NCI-H146 (cell line): ENCODE measurements at regions not wholly inside any gene's neighbourhood (a gene's known extent, or its start where the extent isn't known, plus 50 kb on each side); places are given as distances from the start of the nearest gene placed in this dataset.

Experiments used
- DNase-seq: peaks from one replicate; lab custom pipeline; 2025; lab: John Stamatoyannopoulos, UW

GRCh38 chr5:171509467-171509866, 90.0 kb downstream of the FGF18 start:
- no peak for DNase-seq

GRCh38 chr5:171512397-171512796, 93.0 kb downstream of the FGF18 start:
- DNase-seq: no peak

GRCh38 chr5:171513591-171513990, 94.1 kb downstream of the FGF18 start:
- DNase-seq: no peak

- no peak for DNase-seq
Observed at GRCh38 chr5:171518916-171519315, 99.5 kb downstream of the FGF18 start.

- DNase-seq: no peak
Observed at GRCh38 chr5:171520300-171521174, 101.1 kb downstream of the FGF18 start.

- no peak for DNase-seq
Observed at GRCh38 chr5:171521219-171521633, 101.8 kb downstream of the FGF18 start.

- DNase-seq: no peak
Observed at GRCh38 chr5:171521679-171522078, 102.2 kb downstream of the FGF18 start.

GRCh38 chr5:171523781-171524180, 104.3 kb downstream of the FGF18 start:
- no peak for DNase-seq

- no peak for DNase-seq
Observed at GRCh38 chr5:171524466-171524865, 105.0 kb downstream of the FGF18 start.

- no peak for DNase-seq
Observed at GRCh38 chr5:171525085-171525484, 105.6 kb downstream of the FGF18 start.

- no peak for DNase-seq
Observed at GRCh38 chr5:171528036-171528435, 108.6 kb downstream of the FGF18 start.

GRCh38 chr5:171528865-171529614, 109.6 kb downstream of the FGF18 start:
- no peak for DNase-seq

- DNase-seq: no peak
Observed at GRCh38 chr5:171531638-171532037, 112.2 kb downstream of the FGF18 start.

GRCh38 chr5:171533153-171533552, 113.7 kb downstream of the FGF18 start:
- DNase-seq: no peak

GRCh38 chr5:171534043-171534895, 114.8 kb downstream of the FGF18 start:
- DNase-seq: no peak

GRCh38 chr5:171535162-171535561, 115.7 kb downstream of the FGF18 start:
- DNase-seq: no peak

GRCh38 chr5:171537070-171537849, 117.8 kb downstream of the FGF18 start:
- DNase-seq: no peak

- DNase-seq: no peak
Observed at GRCh38 chr5:171537923-171538537, 118.6 kb downstream of the FGF18 start.

GRCh38 chr5:171538681-171539080, 119.2 kb downstream of the FGF18 start:
- no peak for DNase-seq

- DNase-seq: no peak
Observed at GRCh38 chr5:171540865-171541264, 121.4 kb downstream of the FGF18 start.

- no peak for DNase-seq
Observed at GRCh38 chr5:171541341-171541776, 121.9 kb downstream of the FGF18 start.
